ENCODE measurements at regions not wholly inside any gene's neighbourhood (a gene's known extent, or its start where the extent isn't known, plus 50 kb on each side); places are given as distances from the start of the nearest gene placed in this dataset.

GRCh38 chr7:22579961-22580360 lies 80.0 kb upstream of the STEAP1B start:
- H3K4me3 ChIP-seq (ENCODE audit: extremely low read depth in 1 of 4, insufficient read depth in 2 of 4, low read depth in 3 of 4, low read length in 4 of 4) = no peak overlapping the region
- H3K36me3 ChIP-seq (ENCODE audit: control insufficient read depth in 2 of 4, insufficient read depth in 4 of 4, low read length in 3 of 4) = no peaks in the 10 kb centered on the region
- H3K56ac ChIP-seq (replicated peaks; ENCODE audit: insufficient read length, low read depth, low read length) = no peak overlapping the region
- H2AFZ ChIP-seq (ENCODE audit: low read length) = no peak overlapping the region
- no peak overlapping the region for H3K14ac ChIP-seq (ENCODE audit: insufficient read length)
- ChIA-PET POLR2A (ENCODE audit: partially characterized antibody) (interaction anchor here (0.9 to 2.1 kb wide), 2 partner anchors 9 to 18 kb away, joined by 3 to 7 read pairs; no protein-coding TSS in a partner anchor), CTCF (ENCODE audit: partially characterized antibody) (interaction anchor here (1.0 to 10.4 kb wide), 2 partner anchors 20 to 146 kb away, joined by 3 to 145 read pairs; partner anchors contain the start of gene IL6)
- no peak overlapping the region for H4K8ac ChIP-seq (ENCODE audit: extremely low read depth, insufficient read depth, low read length)
- no peaks in the 10 kb centered on the region for H3K79me1 ChIP-seq (ENCODE audit: low read depth, low read length)
- H2AK5ac ChIP-seq (ENCODE audit: low read depth, low read length) = no peak overlapping the region
- H2BK12ac ChIP-seq (ENCODE audit: low read depth, low read length) = no peak overlapping the region
- no peaks in the 10 kb centered on the region for H3K79me2 ChIP-seq (ENCODE audit: control insufficient read depth in 1 of 2, insufficient read depth in 2 of 2, low read length in 2 of 2)
- peaks cover 0 to 10% (median 4%) of the 10 kb centered on the region in 4 experiments; a peak in 3 of 7 replicates for H3K4me1 ChIP-seq (replicated peaks in 1 of 4; ENCODE audit: control insufficient read depth in 3 of 4, insufficient read depth in 4 of 4, low read length in 3 of 4)
- no peak overlapping the region for H3K9ac ChIP-seq (replicated peaks in 1 of 4; ENCODE audit: extremely low read depth in 1 of 4, low read depth in 3 of 4, low read length in 3 of 4)
- FAIRE-seq (no peak), DNase-seq (ENCODE audit: low read depth in 1 of 2, low spot score in 2 of 2) (no peak)
- H4K91ac ChIP-seq (replicated peaks; ENCODE audit: insufficient read length, low read length) = no peak overlapping the region
- H3K4me2 ChIP-seq (ENCODE audit: insufficient read depth in 1 of 2, low read depth in 2 of 2, low read length in 2 of 2) = no peak overlapping the region
- H2BK120ac ChIP-seq (replicated peaks; ENCODE audit: low read depth, low read length) = no peak overlapping the region
- H3K27me3 ChIP-seq (replicated peaks in 1 of 4; ENCODE audit: control insufficient read depth in 3 of 4, extremely low read depth in 1 of 4, insufficient read depth in 3 of 4, low read length in 3 of 4) = no peaks in the 10 kb centered on the region
- no peak overlapping the region for H2BK15ac ChIP-seq (ENCODE audit: low read length)
- no peak overlapping the region for H4K5ac ChIP-seq (ENCODE audit: insufficient read length, low read depth, low read length)
- H4K20me1 ChIP-seq (replicated peaks in 1 of 2; ENCODE audit: control insufficient read depth in 1 of 2, insufficient read depth in 2 of 2, low read length in 2 of 2) = no peaks in the 10 kb centered on the region
- 98% methylated on average over 2 of the region's 2 CpGs; no CpG with 5 or more reads in 1 of the 2 experiments for whole genome bisulfite sequencing, 2 experiments (ENCODE audit: extremely low coverage in 1 of 2, insufficient coverage in 1 of 2, insufficient read length in 1 of 2, insufficient replicate concordance in 2 of 2, low coverage in 1 of 2, low lambda C conversion rate in 2 of 2, missing lambda C conversion rate in 1 of 2)
- no peak overlapping the region for H3K27ac ChIP-seq (ENCODE audit: low read depth, low read length)
- no peaks in the 10 kb centered on the region for H3K23me2 ChIP-seq (ENCODE audit: low read depth, low read length)
- H3K4ac ChIP-seq (replicated peaks; ENCODE audit: insufficient read length, low read depth, low read length) = no peak overlapping the region
- H3K23ac ChIP-seq (ENCODE audit: insufficient read length) = no peak overlapping the region
- no peak overlapping the region for H3K18ac ChIP-seq (ENCODE audit: extremely low read depth, low read length)
- H3K9me3 ChIP-seq (ENCODE audit: insufficient read depth in 2 of 2, low read depth in 1 of 2, low read length in 1 of 2) = no peaks in the 10 kb centered on the region
- H2BK20ac ChIP-seq (ENCODE audit: low read length) = no peak overlapping the region
- H2BK5ac ChIP-seq (ENCODE audit: low read depth, low read length) = no peak overlapping the region
- TF ChIP-seq BRCA1 (IDR thresholded peaks at IDR 0.05; ENCODE audit: low read depth, low read length) (no peak), JUND (IDR thresholded peaks at IDR 0.05; ENCODE audit: low read length) (no peak), PHF8 (conservative IDR thresholded peaks at IDR 0.05; ENCODE audit: low read depth, low read length) (no peak), KDM5A (IDR thresholded peaks at IDR 0.05; ENCODE audit: low read length) (no peak), BCL11A (IDR thresholded peaks at IDR 0.05; ENCODE audit: low read depth in 2 of 2, low read length in 2 of 2) (no peak), POLR2A (IDR thresholded peaks at IDR 0.05; ENCODE audit: control extremely low read depth in 1 of 2, low read depth in 2 of 2, low read length in 2 of 2) (no peak), ZNF274 (IDR thresholded peaks at IDR 0.05; ENCODE audit: borderline replicate concordance, extremely low read depth, low read length) (no peak), SP2 (IDR thresholded peaks at IDR 0.05; ENCODE audit: low read length) (no peak), GABPA (IDR thresholded peaks at IDR 0.05; ENCODE audit: borderline replicate concordance, insufficient read depth, low read length) (no peak), CTBP2 (IDR thresholded peaks at IDR 0.05; ENCODE audit: borderline replicate concordance, insufficient read depth, insufficient read length, low read length) (no peak), SAP30 (IDR thresholded peaks at IDR 0.05; ENCODE audit: insufficient read depth, insufficient replicate concordance, low read length) (no peak), SIRT6 (IDR thresholded peaks at IDR 0.05; ENCODE audit: low read length) (no peak), CHD1 (IDR thresholded peaks at IDR 0.05; ENCODE audit: low read depth, low read length) (no peak), E2F6 (IDR thresholded peaks at IDR 0.05) (no peak)
